Caco-2 (cell line): ENCODE measurements at regions not wholly inside any gene's neighbourhood (a gene's known extent, or its start where the extent isn't known, plus 50 kb on each side); places are given as distances from the start of the nearest gene placed in this dataset.

Source experiments
- BruUV-seq: library from RNA; stranded (reverse); fragments of 400-500 nt; replicated peaks from 2 replicates; lab custom pipeline; 2021; lab: Mats Ljungman, UMichigan
- CTCF ChIA-PET: fragments of 300-600 bp; sonication (Branson Sonifier 250); formaldehyde crosslinking; loops from one replicate; lab custom pipeline; 2022; ENCODE audit warnings: antibody characterized with exemption; lab: Charles Lee
- POLR2A ChIA-PET: fragments of 300-600 bp; sonication (Branson Sonifier 250); formaldehyde crosslinking; loops from one replicate; lab custom pipeline; 2022; ENCODE audit warnings: antibody characterized with exemption; lab: Charles Lee
- DNase-seq, 2 experiments: peaks; one replicate each; pipeline versions ENCODE4 v3.0.0 to v3.0.0-alpha.2; 2020 to 2022
- H3K27me3 ChIP-seq: replicated peaks from 2 replicates; pipeline ENCODE4 v1.6.0; 2011; ENCODE audit warnings: low read length; ENCODE audit not compliant: control insufficient read depth, insufficient read depth
- H3K36me3 ChIP-seq: 2 replicates; pipeline ENCODE4 v1.5.1; 2011; ENCODE audit warnings: low read length; ENCODE audit not compliant: control insufficient read depth, insufficient read depth
- H3K4me1 ChIP-seq: fragments of 250-450 bp; sonication (Bioruptor Pico); 2 replicates; pipeline ENCODE4 v1.5.1; 2020; ENCODE audit warnings: mild to moderate bottlenecking
- H3K4me3 ChIP-seq: 2 replicates; pipeline ENCODE4 v1.5.1; 2011; ENCODE audit warnings: low read depth, mild to moderate bottlenecking, control low read depth, low read length
- H3K9me3 ChIP-seq: fragments of 250-450 bp; sonication (Bioruptor Pico); 2 replicates; pipeline ENCODE4 v1.5.1; 2020; ENCODE audit warnings: mild to moderate bottlenecking, moderate library complexity
- H3K27ac Mint-ChIP-seq: one replicate; pipeline ENCODE4 v1.8.0; 2022; ENCODE audit warnings: mixed read lengths; ENCODE audit not compliant: unreplicated experiment
- H3K27me3 Mint-ChIP-seq: one replicate; pipeline ENCODE4 v1.8.0; 2022; ENCODE audit warnings: mixed read lengths; ENCODE audit not compliant: insufficient read depth, unreplicated experiment
- H3K36me3 Mint-ChIP-seq: one replicate; pipeline ENCODE4 v1.8.0; 2022; ENCODE audit warnings: mild to moderate bottlenecking, mixed read lengths; ENCODE audit not compliant: insufficient read depth, unreplicated experiment
- H3K4me1 Mint-ChIP-seq: one replicate; pipeline ENCODE4 v1.8.0; 2022; ENCODE audit warnings: low read depth, mixed read lengths; ENCODE audit not compliant: unreplicated experiment
- H3K4me3 Mint-ChIP-seq: one replicate; pipeline ENCODE4 v1.8.0; 2022; ENCODE audit warnings: mild to moderate bottlenecking, moderate library complexity, mixed read lengths; ENCODE audit not compliant: unreplicated experiment
- H3K9me3 Mint-ChIP-seq: one replicate; pipeline ENCODE4 v1.8.0; 2022; ENCODE audit warnings: mixed read lengths; ENCODE audit not compliant: unreplicated experiment
- intact Hi-C: fragments of 100-400 bp; cut with micrococcal nuclease; formaldehyde crosslinking; loops from one replicate; pipeline ENCODE4 v1.10.0; 2022; ENCODE audit not compliant: unreplicated experiment
- TF ChIP-seq, protein P1 (sequence below), 2 experiments: fragments of 200-600 bp in 1 of 2; IDR thresholded peaks; 1 replicate in 1 of 2; 2 replicates in 1 of 2; pipeline versions ENCODE4 v1.5.1 to v1.8.0; 2011 to 2022; ENCODE audit warnings: antibody characterized with exemption in 1 of 2, control low read depth in 1 of 2, inconsistent platforms in 1 of 2, low read depth in 1 of 2, low read length in 1 of 2, mild to moderate bottlenecking in 1 of 2, moderate library complexity in 1 of 2; ENCODE audit not compliant: insufficient read depth in 1 of 2, severe bottlenecking in 1 of 2, unreplicated experiment in 1 of 2

DNA sequence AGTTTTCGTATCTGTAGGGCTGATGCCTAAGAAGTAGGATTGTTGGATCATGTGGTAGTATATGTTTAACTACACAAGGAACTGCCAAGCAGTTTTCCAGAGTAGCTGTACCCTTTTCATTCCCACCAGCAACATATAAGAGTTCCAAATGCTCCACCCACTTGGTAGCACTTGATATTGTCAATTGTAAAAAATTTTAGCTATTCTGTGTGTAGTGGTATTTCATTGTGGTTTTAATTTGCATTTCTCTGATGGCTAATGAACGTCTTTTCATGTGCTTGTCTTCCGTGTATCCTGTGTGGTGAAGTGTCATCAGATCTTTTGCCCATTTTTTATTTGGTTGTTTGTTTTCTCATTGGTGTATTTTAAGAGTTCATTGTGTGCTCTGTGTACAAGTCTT lies 69.7 kb downstream of the TANC2 start:
- Histone ChIP-seq H3K4me3 (no peak overlapping the region), H3K9me3 (no peaks in the 10 kb centered on the region), H3K4me1 (no peaks in the 10 kb centered on the region), H3K36me3 (no peaks in the 10 kb centered on the region), H3K27me3 (no peaks in the 10 kb centered on the region)
- Mint-ChIP-seq H3K9me3 (no peaks in the 10 kb centered on the region), H3K4me1 (no peaks in the 10 kb centered on the region), H3K4me3 (no peak overlapping the region), H3K27me3 (peaks cover 13% of the 10 kb centered on the region), H3K27ac (no peak overlapping the region), H3K36me3 (no peaks in the 10 kb centered on the region)
- DNase-seq, result no peak
- CTCF ChIA-PET, result no interaction called here
- POLR2A ChIA-PET, result no interaction called here
- BruUV-seq, result no TSS peak
- TF ChIP-seq, protein P1, sequence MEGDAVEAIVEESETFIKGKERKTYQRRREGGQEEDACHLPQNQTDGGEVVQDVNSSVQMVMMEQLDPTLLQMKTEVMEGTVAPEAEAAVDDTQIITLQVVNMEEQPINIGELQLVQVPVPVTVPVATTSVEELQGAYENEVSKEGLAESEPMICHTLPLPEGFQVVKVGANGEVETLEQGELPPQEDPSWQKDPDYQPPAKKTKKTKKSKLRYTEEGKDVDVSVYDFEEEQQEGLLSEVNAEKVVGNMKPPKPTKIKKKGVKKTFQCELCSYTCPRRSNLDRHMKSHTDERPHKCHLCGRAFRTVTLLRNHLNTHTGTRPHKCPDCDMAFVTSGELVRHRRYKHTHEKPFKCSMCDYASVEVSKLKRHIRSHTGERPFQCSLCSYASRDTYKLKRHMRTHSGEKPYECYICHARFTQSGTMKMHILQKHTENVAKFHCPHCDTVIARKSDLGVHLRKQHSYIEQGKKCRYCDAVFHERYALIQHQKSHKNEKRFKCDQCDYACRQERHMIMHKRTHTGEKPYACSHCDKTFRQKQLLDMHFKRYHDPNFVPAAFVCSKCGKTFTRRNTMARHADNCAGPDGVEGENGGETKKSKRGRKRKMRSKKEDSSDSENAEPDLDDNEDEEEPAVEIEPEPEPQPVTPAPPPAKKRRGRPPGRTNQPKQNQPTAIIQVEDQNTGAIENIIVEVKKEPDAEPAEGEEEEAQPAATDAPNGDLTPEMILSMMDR (IDR thresholded peaks at IDR 0.05; ENCODE audit: insufficient read depth in 1 of 2, low read depth in 1 of 2, low read length in 1 of 2, severe bottlenecking in 1 of 2, unreplicated experiment in 1 of 2), result no peak
- intact Hi-C loops, result no loop called here

DNA sequence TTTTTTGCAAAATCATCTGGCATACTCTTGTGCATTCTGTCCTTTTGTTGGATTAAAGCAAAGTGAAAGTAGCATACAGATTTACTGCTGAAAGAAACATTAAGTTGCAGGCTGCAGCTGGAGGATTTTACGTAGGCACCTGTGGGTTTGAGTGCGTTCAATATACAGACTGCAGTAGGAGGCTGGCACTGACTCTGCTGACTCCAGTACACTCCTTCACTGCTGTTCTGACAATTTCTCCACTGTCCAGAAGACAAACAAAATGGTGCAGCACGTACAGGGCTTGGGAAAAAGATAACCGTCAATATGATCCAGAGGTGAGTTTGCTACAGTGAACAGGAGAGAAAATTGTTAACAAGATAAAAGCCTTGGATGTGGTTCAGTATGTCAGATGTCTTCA lies 73.3 kb downstream of the TANC2 start:
- Histone ChIP-seq H3K27me3 (no peaks in the 10 kb centered on the region), H3K36me3 (no peaks in the 10 kb centered on the region), H3K4me3 (no peak overlapping the region), H3K9me3 (no peaks in the 10 kb centered on the region), H3K4me1 (no peaks in the 10 kb centered on the region)
- ChIA-PET POLR2A (no interaction called here), CTCF (no interaction called here)
- no peak overlapping the region for H3K27ac Mint-ChIP-seq
- H3K27me3 Mint-ChIP-seq, result peaks cover 14% of the 10 kb centered on the region
- H3K4me3 Mint-ChIP-seq, result no peak overlapping the region
- no TSS peak for BruUV-seq
- TF ChIP-seq, protein P1 (IDR thresholded peaks at IDR 0.05; ENCODE audit: insufficient read depth in 1 of 2, low read depth in 1 of 2, low read length in 1 of 2, severe bottlenecking in 1 of 2, unreplicated experiment in 1 of 2), result no peak
- intact Hi-C loops, result no loop called here
- no peaks in the 10 kb centered on the region for H3K36me3 Mint-ChIP-seq
- no peaks in the 10 kb centered on the region for H3K9me3 Mint-ChIP-seq
- DNase-seq, result no peak
- no peaks in the 10 kb centered on the region for H3K4me1 Mint-ChIP-seq

DNA sequence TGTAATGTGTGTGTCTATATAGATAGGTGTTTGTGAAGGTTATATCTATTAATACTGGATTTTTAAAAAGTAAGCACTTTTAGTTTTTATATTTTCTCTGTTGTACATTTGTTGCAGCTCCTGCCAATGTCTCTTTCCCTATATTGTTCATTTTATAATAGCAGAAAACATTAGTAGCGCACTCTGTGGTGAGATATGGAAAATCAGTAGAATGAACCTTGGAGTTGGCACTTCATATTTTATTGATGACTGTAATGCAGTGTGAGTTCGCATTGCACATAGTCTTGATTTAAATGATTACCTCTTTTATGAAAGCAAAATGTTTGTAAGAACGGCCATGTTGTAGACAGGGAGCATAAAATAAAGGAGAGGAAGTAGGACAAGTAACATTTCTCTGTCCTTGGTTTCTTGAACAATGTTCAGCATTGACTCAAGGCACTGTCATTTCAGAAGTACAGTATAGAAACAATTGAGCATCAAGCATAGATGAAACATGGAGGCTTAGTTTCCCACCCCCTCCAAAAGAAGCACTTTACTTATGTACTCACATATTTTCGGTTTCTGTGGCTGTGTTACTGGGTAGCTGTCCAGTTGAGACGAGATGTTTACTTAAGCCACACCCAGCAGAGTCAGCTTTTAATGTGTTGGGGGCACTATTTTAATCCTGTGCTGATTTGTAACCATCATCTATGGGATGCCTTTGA lies 74.0 kb downstream of the TANC2 start:
- TF ChIP-seq, protein P1 (IDR thresholded peaks at IDR 0.05; ENCODE audit: insufficient read depth in 1 of 2, low read depth in 1 of 2, low read length in 1 of 2, severe bottlenecking in 1 of 2, unreplicated experiment in 1 of 2), result no peak
- H3K4me3 Mint-ChIP-seq, result no peak overlapping the region
- no peaks in the 10 kb centered on the region for H3K9me3 Mint-ChIP-seq
- CTCF ChIA-PET, result no interaction called here
- Histone ChIP-seq H3K9me3 (no peaks in the 10 kb centered on the region), H3K4me3 (no peak overlapping the region), H3K27me3 (no peaks in the 10 kb centered on the region), H3K4me1 (no peaks in the 10 kb centered on the region), H3K36me3 (no peaks in the 10 kb centered on the region)
- no TSS peak for BruUV-seq
- H3K4me1 Mint-ChIP-seq, result no peaks in the 10 kb centered on the region
- intact Hi-C loops, result no loop called here
- H3K27ac Mint-ChIP-seq, result no peak overlapping the region
- no peak for DNase-seq
- H3K36me3 Mint-ChIP-seq, result no peaks in the 10 kb centered on the region
- peaks cover 11% of the 10 kb centered on the region for H3K27me3 Mint-ChIP-seq
- POLR2A ChIA-PET, result no interaction called here
